A673 (cell line): ENCODE measurements at regions not wholly inside any gene's neighbourhood (a gene's known extent, or its start where the extent isn't known, plus 50 kb on each side); places are given as distances from the start of the nearest gene placed in this dataset.

Experiments used
- CTCF ChIP-seq: fragments of 300-800, 200-600 bp; sonication (generic); conservative IDR thresholded peaks from 2 replicates; pipeline ENCODE4 v1.5.1; 2017; ENCODE audit warnings: low read depth, mild to moderate bottlenecking, antibody characterized with exemption, low read length, moderate library complexity, mixed read lengths
- EZH2 ChIP-seq: fragments of 200-600 bp; sonication (generic); IDR thresholded peaks from 2 replicates; pipeline ENCODE4 v1.6.1; 2017; ENCODE audit warnings: borderline replicate concordance, low read depth, mild to moderate bottlenecking, mixed read lengths, antibody characterized with exemption, low read length; ENCODE audit not compliant: poor library complexity, severe bottlenecking

DNA sequence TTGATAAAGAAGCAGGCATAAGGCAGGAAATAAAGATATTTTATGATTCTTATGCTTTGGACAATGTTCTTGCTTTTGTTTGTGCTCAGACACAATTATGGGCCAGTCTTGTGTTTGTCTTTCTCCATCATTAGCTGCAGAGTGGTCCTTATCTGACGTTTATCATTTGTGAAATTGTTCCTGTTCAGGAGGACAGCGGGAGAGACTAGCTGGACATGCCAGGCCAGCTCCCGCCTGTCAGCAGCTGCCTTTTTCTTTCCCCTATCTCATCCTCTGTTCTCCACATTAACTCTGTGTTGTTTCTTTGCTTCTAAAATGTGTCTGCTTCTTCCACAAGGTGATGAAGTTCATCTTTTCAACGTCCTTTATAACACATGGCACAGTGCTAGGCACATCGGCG is 333.5 kb downstream of the NPIPA8 start:
- TF ChIP-seq CTCF (no peak), EZH2 (no peak)
